ENCODE measurements at regions not wholly inside any gene's neighbourhood (a gene's known extent, or its start where the extent isn't known, plus 50 kb on each side); places are given as distances from the start of the nearest gene placed in this dataset.
A peak's percentile ranks its signal among the peaks of the same experiment; 100 is the strongest.

DNA sequence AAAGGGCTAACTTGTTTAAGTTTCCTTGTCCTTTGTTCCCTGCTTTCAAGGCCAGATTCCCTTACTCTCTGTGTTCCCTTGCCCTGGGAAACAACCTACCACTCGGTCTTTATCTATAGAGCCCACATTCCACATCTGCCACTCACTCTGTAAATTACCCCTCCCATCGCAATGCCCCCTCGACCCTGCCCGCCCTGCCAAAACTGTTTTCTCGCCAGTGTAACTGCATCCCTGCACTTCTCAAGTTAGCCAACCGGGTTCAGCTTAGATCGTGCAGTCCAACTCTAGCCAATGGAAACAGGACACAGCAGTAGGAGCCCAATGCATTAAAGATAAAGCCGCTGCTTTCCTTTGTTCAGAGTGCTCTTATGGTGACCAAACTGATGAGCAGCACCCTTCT, 263.6 kb downstream of the TBL1XR1 start:
- no peak for DNase-seq

DNA sequence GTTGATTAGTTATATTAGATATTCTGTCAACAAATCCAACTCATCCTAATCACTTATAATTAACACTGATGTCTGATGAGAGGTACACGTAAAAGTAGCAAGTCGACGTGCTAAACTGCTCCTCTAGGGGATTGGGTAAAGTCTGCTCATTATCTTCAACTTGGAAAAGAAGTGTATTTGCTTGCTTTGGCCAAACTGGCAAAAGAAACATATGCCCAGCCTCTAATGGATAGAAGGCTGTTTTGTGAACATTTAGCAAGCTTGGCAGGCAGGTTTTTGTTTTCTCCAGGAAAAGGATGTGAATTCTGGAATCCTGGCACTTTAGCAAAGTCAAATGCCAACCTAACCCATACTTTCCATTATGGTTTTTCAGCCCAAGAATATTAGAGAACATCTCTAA, 264.8 kb downstream of the TBL1XR1 start:
- no peak for DNase-seq

DNA sequence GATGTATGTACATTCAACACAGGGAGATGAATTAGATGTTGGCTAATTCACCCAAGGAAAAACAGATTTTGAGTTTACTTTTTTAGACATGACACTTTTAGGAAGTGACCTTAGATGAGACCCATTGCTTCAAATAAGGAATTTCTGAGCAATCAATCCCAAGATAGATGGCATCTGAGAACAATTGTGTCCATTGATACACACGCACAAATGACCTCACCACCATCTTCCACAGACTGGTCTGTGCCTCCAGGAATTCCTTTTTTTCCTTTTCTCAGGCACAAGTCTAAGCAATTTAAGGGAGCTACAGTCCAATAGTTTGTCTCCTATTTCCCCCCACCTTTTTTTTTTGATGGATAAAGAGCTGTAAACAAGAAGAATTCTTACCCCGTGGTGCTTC, 265.3 kb downstream of the TBL1XR1 start:
- DNase-seq: no peak

DNA sequence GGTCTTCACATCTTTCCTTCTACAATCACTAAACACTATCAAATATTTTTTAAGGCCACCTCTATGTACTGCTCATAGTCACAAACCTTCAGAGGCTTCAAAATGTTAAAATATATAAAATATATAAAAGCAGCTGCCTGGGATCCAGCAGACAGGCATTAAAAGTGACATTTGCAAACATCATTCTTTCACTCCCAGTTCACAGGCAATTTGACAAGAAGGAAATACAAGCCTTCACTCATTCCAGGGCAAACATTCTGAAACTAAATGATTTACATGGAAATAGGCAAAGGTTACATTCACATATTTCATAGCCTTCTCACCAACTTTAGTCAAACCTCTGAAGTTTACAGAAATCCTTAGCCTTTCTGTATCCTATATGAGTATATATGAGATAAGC, 266.3 kb downstream of the TBL1XR1 start:
- no peak for DNase-seq

GRCh38 chr3:176928582-176928931, 268.7 kb downstream of the TBL1XR1 start:
- no peak for DNase-seq

DNA sequence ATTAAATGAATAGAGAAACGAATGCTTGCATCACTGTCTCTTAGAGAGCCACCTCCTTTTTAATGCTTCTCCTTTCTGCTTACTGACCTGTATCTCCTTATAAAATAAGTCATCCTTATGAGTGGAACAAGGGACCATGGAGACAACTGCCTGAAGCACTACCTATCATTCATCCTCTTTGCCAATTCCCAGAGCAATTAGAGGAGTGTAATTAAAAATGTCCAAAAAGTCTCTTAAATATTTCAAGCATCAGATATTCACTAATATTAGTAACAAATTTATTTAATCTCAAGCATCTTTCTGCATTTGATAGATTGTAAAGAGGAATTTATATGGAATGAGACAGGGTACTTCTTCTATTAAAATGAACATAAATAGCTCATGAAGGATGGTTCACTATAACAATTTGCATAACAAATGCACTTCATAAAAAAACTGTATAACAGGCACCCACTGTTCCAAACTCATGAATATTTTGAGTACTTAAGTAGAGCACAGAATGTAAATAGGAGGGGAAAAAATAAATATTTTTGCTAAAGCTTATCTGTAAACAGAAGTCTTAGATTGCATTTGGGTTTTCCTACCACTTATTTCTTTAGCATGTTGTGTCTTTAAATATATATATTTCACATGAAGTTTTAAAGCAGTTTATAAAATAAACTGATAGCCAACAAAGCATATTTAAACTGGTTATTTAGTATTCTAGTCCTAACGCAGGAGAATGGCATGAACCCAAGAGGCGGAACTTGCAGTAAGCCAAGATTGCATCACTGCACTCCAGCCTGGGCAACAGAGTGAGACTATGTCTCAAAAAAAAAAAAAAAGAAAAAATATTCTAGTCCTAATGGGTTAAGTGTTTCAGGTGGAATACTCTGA, 269.3 kb downstream of the TBL1XR1 start:
- DNase-seq: peak in 18 of 56 donors; percentile 1 to 51 (median 9)

DNA sequence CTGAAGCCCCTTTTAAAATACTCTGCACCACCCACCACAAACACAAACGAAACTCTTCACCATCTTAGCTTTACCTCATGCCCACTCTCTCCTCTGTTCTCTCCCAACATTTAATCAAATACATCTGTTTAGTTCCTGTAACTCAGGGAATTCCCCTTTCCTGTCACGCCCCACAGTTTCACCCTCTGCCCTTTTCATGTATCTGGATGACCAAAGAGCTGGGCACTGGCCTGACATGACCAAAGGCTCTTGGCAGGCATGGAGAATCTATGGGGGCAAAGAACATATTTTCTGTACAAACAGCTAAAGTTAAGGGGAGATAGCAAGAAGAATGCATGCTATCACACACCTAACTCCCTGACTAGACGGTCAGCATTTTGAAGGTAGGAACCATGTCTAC, 270.0 kb downstream of the TBL1XR1 start:
- no peak for DNase-seq

- DNase-seq: no peak
Measured at GRCh38 chr3:176926688-176927087, 270.6 kb downstream of the TBL1XR1 start.

DNA sequence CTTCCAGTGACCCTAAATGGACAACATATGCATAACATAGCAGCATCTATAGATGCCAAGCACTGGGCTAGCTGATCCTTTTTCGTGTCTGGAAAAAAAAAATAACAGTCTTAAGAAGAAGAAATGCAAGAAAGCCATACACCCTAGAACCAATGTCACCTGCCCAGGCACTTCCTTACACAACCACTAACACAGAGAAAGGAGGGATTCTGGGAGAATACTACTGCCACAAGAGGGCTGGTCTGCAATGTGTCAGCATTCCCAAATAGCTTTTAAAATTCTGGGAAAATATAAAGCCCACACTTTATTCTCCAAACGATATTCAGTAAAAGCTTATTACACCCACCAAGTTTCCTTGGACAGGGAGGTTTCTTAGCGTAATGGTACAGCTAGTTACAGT, 271.2 kb downstream of the TBL1XR1 start:
- no peak for DNase-seq

DNA sequence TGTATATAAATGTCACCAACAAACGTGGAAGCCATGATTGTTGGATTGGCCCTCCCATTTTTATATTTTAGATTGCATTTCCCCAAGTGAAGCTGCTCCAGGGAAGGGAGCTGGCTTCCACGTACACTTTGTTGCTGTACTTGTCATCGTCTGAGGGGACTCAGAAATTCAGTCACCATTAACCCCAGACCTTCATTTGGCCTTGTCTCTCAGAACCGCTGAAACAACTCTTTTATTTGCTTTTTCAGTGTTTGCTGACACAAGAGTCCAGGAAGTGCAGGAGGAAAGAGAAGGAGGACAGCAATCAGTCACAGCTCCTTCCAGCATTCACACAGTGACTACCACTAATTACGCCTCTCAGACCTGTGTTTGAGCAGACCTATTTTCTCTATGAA, 276.5 kb downstream of the TBL1XR1 start:
- no peak for DNase-seq

- DNase-seq: peak in 1 of 56 donors; percentile 3
Measured at GRCh38 chr3:176919836-176920765, 277.2 kb downstream of the TBL1XR1 start.

DNA sequence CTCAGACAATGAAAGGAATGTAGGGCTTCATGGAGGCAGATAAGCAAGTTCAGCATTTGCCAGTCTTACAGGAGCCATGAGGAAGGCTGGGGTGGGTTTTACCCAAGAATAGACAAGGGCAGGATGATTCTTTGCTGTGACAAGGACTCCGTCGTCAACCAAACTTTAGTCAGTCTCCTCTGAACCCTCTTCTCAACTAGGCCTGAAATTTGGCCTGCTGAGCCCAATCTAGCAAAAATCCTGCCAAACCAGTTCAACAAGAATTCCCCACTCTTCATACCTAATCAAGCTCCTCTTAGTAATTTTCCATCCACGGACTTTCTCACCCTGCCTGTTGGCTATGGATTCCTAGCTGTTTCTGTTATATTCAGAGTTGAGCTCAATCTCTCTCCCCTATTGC, 280.5 kb downstream of the TBL1XR1 start:
- no peak for DNase-seq

DNA sequence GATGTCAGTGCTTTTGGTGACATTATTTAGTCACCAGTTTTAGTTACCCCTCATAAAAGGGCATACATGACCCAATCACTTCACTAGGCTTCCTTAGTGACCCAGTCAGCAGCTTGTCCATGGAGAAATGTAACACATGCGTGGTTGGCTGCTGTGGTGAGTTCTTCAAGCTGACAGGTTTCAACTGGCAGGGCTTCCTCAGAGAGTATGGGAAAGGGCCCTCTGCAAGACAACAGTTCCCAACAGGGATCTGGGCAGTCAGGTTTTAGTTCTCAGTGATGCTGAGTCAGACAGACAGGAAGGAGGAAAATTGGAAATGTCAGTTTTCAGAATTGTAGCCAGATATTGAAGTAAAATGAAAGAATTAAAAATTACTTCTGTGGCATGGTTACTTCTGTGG, 282.5 kb downstream of the TBL1XR1 start:
- DNase-seq: no peak

DNA sequence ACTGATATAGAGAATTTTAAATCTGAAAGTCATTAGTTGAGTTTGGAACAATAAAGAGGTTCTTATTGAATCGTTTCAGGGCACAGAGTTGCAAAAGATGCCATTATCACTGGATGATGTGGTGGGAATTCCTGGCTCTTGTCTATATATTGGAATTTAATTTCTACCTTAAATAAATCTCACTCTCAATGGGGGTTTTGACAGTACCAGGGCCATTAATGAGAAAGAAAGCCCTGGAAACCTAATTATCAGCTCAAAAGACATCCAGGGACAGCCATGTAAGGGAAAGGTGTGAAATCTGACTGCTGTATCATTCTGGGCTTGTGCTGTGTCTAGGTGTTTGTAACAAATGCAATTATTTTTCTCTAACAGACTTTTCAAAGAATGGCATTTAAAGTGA, 285.7 kb downstream of the TBL1XR1 start:
- no peak for DNase-seq

DNA sequence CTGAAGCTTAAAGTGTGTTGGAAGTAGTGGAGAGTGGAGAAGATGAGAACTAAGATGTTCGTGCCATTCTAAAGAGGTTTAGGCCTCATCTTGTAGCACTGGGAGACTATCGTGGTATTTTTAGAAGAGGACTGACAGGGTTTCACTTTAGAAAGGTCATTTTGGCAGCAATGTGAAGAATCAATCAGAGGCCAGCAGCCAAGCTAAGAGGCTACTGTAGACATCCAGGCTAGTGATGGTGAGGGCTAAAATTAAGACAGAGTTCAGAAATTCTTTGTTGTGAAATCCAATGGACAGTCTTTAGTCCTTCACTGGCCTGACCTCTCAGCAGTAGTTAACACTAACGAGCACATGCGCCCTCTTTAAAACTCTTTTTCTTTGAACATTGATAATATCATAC, 288.2 kb downstream of the TBL1XR1 start:
- DNase-seq: no peak

GRCh38 chr3:176906046-176906905, 291.0 kb downstream of the TBL1XR1 start:
- no peak for DNase-seq

- DNase-seq: no peak
Measured at GRCh38 chr3:176905331-176905730, 292.0 kb downstream of the TBL1XR1 start.

GRCh38 chr3:176904506-176904905, 292.8 kb downstream of the TBL1XR1 start:
- DNase-seq: no peak

DNA sequence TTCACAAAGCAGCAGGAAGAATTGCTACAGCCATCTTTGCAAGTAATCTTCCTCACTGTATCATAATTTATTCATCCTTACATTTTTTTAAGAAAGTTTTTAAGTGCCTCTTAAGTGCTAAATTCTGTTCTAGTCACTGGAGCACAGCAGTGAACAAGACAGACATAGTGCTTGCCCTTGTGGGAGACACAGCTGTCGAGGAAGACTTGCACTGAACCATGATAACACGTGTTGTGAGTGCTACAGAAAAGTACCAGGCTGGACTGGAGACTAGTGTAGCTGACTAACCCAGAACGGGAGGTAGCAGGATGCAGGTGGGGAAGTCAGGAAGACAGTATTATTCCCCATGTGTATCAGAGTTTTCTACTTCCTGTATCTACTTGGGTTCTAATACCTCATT, 300.6 kb downstream of the TBL1XR1 start:
- no peak for DNase-seq

GRCh38 chr3:176896165-176896564, 301.1 kb downstream of the TBL1XR1 start:
- no peak for DNase-seq

DNA sequence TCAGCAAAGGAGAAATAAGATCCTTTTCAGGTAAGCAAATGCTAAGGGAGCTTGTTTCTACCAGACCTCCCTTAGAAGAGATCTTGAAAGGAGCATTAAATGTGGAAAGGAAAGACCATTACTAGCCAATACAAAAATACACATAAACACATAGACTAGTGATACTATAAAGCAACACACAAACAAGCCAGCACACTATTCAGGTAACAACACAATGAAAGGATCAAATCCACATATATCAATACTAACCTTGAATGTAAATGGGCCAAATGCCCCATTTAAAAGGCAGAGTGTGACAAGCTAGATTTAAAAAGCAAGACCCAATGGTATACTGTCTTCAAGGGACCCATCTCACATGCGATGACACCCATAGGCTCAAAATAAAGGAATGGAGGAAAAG, 317.6 kb downstream of the TBL1XR1 start:
- no peak for DNase-seq

- DNase-seq: no peak
Measured at GRCh38 chr3:176873261-176873660, 324.0 kb downstream of the TBL1XR1 start.
